ENCODE measurements at regions not wholly inside any gene's neighbourhood (a gene's known extent, or its start where the extent isn't known, plus 50 kb on each side); places are given as distances from the start of the nearest gene placed in this dataset.
"Not testable (repeated sequence)": the region's sequence is repeated elsewhere in the genome, so short reads cannot be mapped to it uniquely, and the experiment has no call there.

- H3K9ac ChIP-seq (ENCODE audit: extremely low read depth, insufficient read length, low read length); H3K79me2 ChIP-seq (ENCODE audit: insufficient read depth, low read length); H2BK20ac ChIP-seq (ENCODE audit: low read depth, low read length, poor library complexity, severe bottlenecking); H3K27ac ChIP-seq (ENCODE audit: insufficient read length, low read depth, low read length); H3K27me3 Mint-ChIP-seq (ENCODE audit: low read depth); H3K4me1 ChIP-seq (ENCODE audit: insufficient read depth, low read length); H3K4me1 Mint-ChIP-seq; H2BK12ac ChIP-seq (ENCODE audit: insufficient read length, low read depth, low read length); H3K4me2 ChIP-seq (ENCODE audit: insufficient read depth, insufficient read length, low read length); H3K4me3 Mint-ChIP-seq; H3K4ac ChIP-seq (ENCODE audit: low read depth, low read length); H3K9me3 ChIP-seq (ENCODE audit: control insufficient read depth, low read depth, low read length); H3K18ac ChIP-seq (ENCODE audit: insufficient read length, low read depth, low read length); H3K56ac ChIP-seq (ENCODE audit: insufficient read length, low read depth, low read length); H3K27me3 ChIP-seq (ENCODE audit: insufficient read depth, low read length); H3T11ph ChIP-seq (ENCODE audit: low read length); H2AFZ ChIP-seq (ENCODE audit: low read length); H3K23ac ChIP-seq (ENCODE audit: insufficient read length, low read depth, low read length); H3K14ac ChIP-seq (ENCODE audit: insufficient read depth, low read length); H2AK5ac ChIP-seq (ENCODE audit: insufficient read length, low read length); H3K27ac Mint-ChIP-seq; DNase-seq; H3K79me1 ChIP-seq (ENCODE audit: insufficient read depth, low read depth, low read length, poor library complexity, severe bottlenecking); H2BK120ac ChIP-seq (ENCODE audit: low read depth, low read length, poor library complexity, severe bottlenecking); H4K8ac ChIP-seq (replicated peaks; ENCODE audit: insufficient read length, low read depth, low read length); H3K23me2 ChIP-seq (ENCODE audit: insufficient read length, low read depth, low read length, poor library complexity, severe bottlenecking); H4K91ac ChIP-seq (ENCODE audit: insufficient read length, low read depth, low read length); H4K20me1 ChIP-seq (ENCODE audit: control insufficient read depth, insufficient read depth, insufficient read length); H4K5ac ChIP-seq (ENCODE audit: insufficient read length, low read depth, low read length); H2BK15ac ChIP-seq (ENCODE audit: low read depth, low read length); H2BK5ac ChIP-seq (ENCODE audit: insufficient read length, low read length): not testable (repeated sequence)
- H3K36me3 Mint-ChIP-seq (ENCODE audit: insufficient read depth in 1 of 3, low read depth in 3 of 3): peaks cover 14 to 40% (median 28%) of the 10 kb centered on the region in 3 experiments; a peak in 6 of 7 replicates
- peaks cover 0 to 30% of the 10 kb centered on the region in 2 experiments; a peak in 2 of 5 replicates for H3K9me3 Mint-ChIP-seq
- no CpG with 5 or more reads among the region's 7 CpGs for WGBS (ENCODE audit: extremely low coverage, insufficient read length, low lambda C conversion rate)
Observed at GRCh38 chr6:57946084-57946768, 628.8 kb downstream of the PRIM2 start.

GRCh38 chr6:57946769-57947091, 629.3 kb downstream of the PRIM2 start:
- peaks cover 0 to 35% of the 10 kb centered on the region in 2 experiments; a peak in 2 of 5 replicates for H3K9me3 Mint-ChIP-seq
- not testable (repeated sequence) for H3K4me2 ChIP-seq (ENCODE audit: insufficient read depth, insufficient read length, low read length); H3K23ac ChIP-seq (ENCODE audit: insufficient read length, low read depth, low read length); H3K9ac ChIP-seq (ENCODE audit: extremely low read depth, insufficient read length, low read length); H3K4ac ChIP-seq (ENCODE audit: low read depth, low read length); H3T11ph ChIP-seq (ENCODE audit: low read length); H3K4me1 ChIP-seq (ENCODE audit: insufficient read depth, low read length); H4K8ac ChIP-seq (replicated peaks; ENCODE audit: insufficient read length, low read depth, low read length); H3K4me1 Mint-ChIP-seq; H3K23me2 ChIP-seq (ENCODE audit: insufficient read length, low read depth, low read length, poor library complexity, severe bottlenecking); DNase-seq; H2BK120ac ChIP-seq (ENCODE audit: low read depth, low read length, poor library complexity, severe bottlenecking); H3K27ac Mint-ChIP-seq; H3K27ac ChIP-seq (ENCODE audit: insufficient read length, low read depth, low read length); H3K9me3 ChIP-seq (ENCODE audit: control insufficient read depth, low read depth, low read length); H4K5ac ChIP-seq (ENCODE audit: insufficient read length, low read depth, low read length); H2BK5ac ChIP-seq (ENCODE audit: insufficient read length, low read length); H4K20me1 ChIP-seq (ENCODE audit: control insufficient read depth, insufficient read depth, insufficient read length); H3K56ac ChIP-seq (ENCODE audit: insufficient read length, low read depth, low read length); H3K27me3 ChIP-seq (ENCODE audit: insufficient read depth, low read length); H3K4me3 Mint-ChIP-seq; H2AK5ac ChIP-seq (ENCODE audit: insufficient read length, low read length); H2BK20ac ChIP-seq (ENCODE audit: low read depth, low read length, poor library complexity, severe bottlenecking); H4K91ac ChIP-seq (ENCODE audit: insufficient read length, low read depth, low read length); H3K27me3 Mint-ChIP-seq (ENCODE audit: low read depth); H3K79me1 ChIP-seq (ENCODE audit: insufficient read depth, low read depth, low read length, poor library complexity, severe bottlenecking); H3K79me2 ChIP-seq (ENCODE audit: insufficient read depth, low read length); H2BK15ac ChIP-seq (ENCODE audit: low read depth, low read length); H3K18ac ChIP-seq (ENCODE audit: insufficient read length, low read depth, low read length); H3K14ac ChIP-seq (ENCODE audit: insufficient read depth, low read length); H2BK12ac ChIP-seq (ENCODE audit: insufficient read length, low read depth, low read length); H2AFZ ChIP-seq (ENCODE audit: low read length)
- no CpG with 5 or more reads among the region's 11 CpGs for WGBS (ENCODE audit: extremely low coverage, insufficient read length, low lambda C conversion rate)
- H3K36me3 Mint-ChIP-seq (ENCODE audit: insufficient read depth in 1 of 3, low read depth in 3 of 3): peaks cover 14 to 40% (median 28%) of the 10 kb centered on the region in 3 experiments; a peak in 6 of 7 replicates
